AML-193 (cell line): ENCODE measurements at regions not wholly inside any gene's neighbourhood (a gene's known extent, or its start where the extent isn't known, plus 50 kb on each side); places are given as distances from the start of the nearest gene placed in this dataset.
A peak's percentile ranks its signal among the peaks of the same experiment; 100 is the strongest.
"Not testable (repeated sequence)": the region's sequence is repeated elsewhere in the genome, so short reads cannot be mapped to it uniquely, and the experiment has no call there.

Experiments used
- DNase-seq, 2 experiments: peaks; one replicate each; lab custom pipeline; 2025; lab: John Stamatoyannopoulos, UW

DNA sequence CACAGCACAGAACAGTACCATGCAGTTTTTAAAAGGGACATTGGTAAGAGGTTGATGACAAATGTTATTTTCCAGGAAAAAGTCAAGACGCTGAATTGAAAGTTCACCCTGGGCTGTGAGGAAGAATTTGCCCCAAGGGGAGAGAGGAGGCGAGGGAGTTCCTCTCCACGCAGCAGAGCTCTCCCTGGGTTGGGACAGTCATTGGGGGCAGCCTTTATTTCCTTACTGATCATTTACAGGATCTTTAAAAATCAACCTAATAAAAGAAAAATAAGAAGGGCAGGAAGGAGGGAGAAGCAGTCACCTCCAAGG, 49.9 kb upstream of the WNT7B start:
- no peak for DNase-seq

DNA sequence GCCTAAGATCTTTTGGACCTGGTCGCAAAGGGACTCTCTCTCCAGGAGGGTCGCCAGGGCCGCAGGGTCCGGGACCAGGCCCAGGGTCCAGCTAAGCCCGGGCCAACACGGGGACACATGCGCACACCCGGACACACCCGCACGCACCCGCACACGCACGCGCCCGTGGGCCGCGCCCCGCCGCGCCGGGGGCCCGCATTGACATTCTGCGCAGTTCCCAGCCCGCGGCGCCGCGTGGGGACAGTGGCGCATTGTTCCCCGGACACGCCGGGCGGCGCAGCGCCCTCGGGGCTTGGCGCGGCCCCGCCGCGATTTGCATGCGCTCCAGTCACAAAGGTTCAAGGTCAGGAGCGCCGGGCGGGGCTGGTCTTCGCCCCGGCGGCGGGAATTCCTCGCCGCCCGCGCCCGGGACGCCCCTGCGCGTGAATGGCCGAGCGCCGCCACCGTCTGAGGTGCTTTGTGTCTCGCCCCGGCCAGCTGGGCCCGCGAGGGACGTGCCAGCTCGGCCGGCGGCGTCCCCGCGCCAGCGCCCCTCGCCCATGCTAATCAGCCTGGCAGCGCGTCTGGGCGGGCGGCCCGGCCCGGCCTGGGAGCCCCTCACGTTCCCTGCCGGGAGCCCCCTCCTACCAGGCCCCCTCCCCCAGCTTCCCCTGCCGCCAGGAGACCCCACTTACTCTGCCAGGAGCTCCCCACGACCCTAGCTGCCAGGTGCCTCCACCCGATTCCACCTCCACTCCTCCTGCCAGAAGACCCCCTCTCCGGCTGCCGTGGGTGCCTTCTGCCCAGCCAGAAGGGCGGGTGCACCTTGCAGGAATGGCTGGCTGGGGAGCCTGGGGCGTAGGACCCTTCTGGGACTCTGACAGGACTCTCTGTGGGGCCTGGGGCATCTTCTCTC, 50.5 kb upstream of the WNT7B start:
- DNase-seq = no peak

DNA sequence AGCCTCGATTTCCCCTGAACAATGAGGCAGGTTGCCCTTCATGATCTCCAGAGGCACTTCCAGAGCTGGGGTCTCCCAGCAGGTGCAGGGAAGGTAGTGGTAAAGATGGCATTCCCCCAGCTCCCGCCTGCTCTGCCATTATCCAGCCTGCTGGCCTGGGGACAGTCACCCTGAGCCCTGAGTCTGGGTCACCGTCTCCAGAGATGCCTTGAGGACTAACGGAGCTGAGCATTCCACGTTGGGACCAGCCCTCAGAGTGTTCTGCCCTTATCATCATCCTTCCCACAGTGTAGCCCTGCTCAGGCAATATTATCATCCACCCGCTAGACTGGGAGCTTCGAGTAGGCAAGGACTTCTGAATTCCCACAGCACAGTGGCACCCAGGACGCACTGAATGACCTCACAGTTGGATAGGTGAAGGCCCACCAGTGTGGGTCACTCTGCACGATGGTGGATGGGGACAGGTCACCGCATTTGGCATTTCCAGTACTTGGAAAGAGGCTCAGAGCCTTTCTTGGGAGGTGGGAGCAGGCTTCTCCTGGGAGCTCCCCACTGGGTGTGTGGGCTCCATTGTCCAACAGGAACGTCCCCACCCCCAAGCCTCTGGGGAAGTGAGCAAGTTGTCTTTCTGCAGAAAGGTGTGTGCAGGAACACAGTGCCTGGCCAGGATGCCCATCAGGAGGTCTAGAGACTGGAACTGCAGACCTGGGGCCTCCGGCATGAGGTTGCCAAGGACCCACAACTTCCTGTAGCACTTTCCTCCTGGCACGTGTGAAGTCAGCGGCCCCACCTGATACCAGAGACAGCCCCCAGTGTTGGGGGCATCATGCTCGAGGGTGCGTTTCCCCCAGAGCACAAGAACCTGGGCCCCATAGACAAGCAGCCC, 51.4 kb upstream of the WNT7B start:
- DNase-seq = no peak

DNA sequence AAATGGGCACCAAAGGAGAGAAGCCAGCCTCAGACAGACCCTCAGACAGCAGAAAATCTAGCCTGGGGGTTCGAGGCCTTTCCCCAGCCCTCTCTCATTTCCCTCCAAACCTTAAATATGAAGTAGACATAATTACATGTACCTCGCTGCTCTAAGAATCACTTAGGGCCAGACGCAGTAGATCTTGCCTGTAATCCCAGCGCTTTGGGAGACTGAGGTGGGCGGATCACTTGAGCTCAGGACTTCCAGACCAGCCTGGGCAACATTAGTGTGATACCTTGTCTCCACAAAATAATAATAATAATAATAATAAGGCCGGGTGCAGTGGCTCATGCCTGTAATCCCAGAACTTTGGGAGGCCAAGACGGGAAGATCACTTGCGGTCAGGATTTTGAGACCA, 52.1 kb upstream of the WNT7B start:
- DNase-seq = no peak

DNA sequence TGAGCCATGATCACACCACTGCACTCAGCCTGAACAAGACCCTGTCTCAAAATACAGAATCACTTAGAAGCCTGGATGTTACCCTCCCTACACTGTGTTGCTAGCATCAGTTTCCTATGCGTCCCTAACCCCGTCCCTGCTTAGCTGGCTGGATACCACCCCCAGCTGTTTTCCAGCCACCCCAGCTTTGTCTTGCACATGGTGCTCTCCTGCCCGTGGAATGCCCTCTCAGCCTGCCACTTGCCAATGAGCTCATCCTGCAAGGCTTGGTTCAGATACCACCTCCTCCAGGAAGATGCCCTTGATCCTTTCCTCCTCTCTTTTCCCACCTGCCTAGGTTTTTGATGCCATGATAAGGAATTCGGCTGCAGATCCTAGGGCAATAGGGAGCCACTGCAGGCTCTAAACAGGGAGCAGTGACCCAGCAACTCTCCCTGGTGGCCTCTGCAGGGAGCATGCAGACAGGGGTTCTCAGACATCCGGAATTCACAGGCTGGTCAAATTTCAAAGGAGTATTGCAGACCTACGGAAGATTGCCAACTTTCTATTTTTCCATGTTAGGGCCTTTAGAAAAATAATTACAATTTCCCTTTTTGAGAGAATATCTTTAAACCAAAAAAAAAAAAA, 52.7 kb upstream of the WNT7B start:
- DNase-seq = no peak

DNA sequence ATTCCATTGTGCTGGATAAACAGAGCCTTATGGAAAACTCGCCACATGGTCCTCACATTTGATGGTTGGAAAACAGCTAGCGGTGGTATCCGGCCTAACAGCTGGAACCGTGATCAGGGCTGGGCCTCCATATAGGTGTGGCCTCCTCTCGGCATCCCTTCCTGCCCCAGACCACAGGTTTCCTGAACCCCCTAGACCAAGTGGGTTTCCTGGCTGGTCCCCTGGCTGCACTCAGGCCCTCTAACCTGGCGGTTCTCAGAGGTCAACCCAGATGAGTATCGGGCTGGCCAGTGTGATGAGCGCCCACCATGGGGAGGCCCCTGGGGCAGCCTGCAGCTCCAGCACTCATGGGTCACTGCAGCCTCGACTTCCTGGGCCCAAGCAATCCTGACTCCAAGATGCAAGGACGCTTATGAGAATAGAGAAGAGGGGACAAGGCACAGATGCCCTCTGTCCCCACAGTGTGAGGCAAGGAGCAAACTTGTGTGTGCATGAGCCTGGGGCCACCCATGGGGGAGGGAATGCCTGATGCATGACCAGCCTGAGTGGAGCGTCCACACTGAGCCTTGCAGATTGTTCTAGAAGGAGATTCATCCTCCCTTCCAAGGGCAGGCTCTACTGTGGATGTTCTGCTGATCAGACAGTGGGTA, 53.4 kb upstream of the WNT7B start:
- no peak for DNase-seq

DNA sequence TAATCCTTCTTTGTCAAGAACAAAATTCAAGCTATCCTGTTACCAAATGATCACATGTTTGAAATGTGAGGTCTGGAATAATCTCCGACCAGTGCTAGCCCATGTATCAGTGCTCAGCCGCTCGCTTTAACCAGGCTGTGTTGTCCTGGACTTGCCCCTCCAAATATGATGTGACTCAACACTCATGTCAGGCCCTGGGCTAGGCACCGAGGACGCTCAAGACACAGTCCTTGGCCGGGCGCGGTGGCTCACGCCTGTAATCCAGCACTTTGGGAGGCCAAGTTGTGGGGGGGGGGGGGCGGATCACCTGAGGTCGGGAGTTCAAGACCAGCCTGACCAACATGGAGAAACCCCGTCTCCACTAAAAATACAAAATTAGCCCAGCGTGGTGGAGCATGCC, 54.1 kb upstream of the WNT7B start:
- no peak for DNase-seq

DNA sequence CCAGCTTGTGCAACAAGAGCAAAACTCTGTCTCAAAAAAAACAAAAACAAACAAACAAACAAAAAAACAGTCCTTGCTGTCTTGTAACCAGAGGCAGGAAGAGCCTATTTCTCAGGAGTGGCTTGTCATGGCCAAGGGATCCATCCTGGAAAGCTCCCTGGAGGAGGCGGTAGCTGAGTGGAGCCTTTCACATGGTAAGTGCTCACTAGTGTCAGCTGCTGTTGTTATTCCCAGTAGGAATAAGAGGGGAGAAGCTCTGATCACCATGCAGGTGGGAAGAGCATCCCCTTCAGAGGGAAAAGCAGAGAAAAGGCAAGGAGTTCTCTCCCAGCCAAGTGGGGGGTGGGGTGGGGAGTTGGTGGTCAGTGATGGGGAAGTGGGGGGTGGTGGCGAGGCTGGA, 54.6 kb upstream of the WNT7B start:
- no peak for DNase-seq

DNA sequence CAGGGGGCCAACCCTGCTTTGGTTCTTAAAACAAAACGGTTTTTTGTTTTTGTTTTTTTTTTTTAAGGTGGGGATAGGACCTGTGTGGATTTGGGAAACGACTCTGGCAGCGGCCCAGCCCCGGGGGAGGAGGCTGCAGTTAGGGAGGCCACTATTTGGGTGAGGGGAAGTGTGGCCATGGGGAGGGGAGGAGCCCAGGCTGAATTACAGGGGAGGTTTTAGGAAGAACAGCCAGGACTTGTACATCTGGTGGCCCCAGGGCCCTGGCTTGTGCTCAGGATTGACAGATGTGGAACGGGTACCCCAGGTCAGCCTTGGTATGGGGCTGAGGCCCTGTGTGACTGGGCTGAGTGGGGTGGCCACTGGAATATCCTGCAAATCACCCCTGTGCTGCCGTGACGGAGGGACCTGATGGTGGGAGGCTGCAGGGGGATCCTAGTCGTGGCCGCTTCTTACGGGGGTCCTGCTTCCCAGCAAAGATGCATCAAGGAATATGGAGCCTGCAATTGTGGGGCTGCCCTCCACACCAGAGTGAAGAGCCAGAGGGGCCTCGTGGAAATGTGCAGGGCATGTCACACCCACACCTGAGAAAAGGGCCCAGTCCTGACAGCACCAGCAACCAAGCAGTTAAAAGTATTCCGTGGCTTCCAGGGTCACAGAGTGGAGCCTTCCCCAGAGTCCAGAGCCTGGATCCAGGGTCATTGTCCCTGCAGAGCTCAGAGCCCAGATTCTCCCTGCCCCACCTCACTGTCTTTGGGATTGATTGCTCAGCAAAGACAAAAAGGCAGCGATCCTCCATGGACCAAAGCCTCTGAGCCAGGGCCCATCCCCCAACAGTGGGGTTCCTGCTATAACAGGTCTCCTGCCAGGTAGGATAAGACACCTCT, 55.2 kb upstream of the WNT7B start:
- DNase-seq = no peak

DNA sequence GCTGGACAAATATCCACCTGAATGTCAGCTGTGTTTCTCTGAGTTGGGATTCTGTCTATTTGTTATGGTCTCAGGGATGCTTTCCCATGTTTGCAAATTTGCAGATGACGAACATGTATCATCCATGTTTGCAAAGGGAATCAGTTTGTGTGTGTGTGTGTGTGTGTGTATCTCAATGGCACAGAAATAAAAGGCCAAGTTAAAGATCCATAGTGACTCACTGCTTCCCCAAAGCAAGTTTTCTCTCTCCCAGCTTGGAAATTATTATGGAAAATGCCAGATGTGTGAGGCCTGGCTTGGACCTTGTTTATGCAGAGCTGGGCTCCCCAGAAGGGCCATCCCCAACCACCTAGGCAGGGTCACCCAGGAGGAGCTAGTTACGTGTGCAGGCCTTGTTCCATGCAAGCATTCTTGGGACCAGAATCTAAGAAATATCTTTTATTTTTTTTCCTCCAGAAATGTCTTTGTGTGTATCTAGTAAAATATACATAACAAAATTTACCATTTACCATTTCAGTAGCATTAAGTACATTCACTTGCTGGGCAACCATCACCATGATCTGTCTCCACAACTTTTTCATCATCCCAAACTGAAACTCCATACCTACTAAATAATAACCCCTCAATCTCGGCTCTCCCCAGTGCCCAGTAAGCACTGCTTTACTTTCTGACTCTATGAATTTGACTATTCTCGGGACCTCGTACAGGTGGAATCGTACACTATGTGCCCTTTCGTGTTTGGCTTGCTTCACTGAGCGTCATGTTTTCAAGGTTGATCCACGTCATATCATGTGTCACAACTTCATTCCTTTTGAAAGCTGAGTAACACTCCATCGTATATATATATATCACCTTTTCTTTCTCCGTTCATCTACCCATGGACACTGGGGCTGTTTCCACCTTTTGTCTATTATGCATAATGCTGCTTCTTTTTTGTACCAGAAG, 56.6 kb upstream of the WNT7B start:
- DNase-seq = no peak

DNA sequence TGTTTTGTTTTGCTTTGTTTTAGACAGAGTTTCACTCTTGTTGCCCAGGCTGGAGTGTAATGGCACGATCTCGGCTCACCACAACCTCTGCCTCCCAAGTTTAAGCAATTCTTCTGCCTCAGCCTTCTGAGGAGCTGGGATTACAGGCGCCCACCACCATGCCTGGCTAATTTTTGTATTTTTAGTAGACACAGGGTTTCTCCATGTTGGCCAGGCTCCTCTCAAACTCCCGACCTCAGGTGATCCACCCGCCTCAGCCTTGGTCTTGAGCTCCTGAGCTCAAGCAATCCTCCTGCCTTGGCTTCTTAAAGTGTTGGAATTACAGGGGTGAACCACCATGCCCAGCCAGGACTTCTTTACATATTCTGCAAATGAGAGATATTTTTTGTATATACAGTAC, 57.5 kb upstream of the WNT7B start:
- DNase-seq = not testable (repeated sequence)

DNA sequence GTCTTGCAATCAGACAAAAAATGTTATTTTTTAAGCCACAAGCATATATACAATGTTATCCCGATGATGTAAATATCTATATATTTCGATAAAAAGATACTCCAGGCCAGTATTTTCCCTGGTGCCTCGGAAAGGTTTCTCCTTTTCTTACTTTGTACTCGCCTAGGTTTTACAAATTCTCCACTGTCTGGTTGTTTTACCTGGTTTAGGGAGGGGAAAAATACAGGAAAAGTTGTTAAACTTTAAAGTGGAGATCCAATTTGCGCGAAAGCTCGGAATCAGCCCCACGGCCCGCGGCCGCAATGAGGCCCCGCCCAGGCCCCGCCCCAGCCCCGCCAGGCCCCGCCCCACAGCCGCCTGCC, 58.4 kb upstream of the WNT7B start:
- no peak for DNase-seq

DNA sequence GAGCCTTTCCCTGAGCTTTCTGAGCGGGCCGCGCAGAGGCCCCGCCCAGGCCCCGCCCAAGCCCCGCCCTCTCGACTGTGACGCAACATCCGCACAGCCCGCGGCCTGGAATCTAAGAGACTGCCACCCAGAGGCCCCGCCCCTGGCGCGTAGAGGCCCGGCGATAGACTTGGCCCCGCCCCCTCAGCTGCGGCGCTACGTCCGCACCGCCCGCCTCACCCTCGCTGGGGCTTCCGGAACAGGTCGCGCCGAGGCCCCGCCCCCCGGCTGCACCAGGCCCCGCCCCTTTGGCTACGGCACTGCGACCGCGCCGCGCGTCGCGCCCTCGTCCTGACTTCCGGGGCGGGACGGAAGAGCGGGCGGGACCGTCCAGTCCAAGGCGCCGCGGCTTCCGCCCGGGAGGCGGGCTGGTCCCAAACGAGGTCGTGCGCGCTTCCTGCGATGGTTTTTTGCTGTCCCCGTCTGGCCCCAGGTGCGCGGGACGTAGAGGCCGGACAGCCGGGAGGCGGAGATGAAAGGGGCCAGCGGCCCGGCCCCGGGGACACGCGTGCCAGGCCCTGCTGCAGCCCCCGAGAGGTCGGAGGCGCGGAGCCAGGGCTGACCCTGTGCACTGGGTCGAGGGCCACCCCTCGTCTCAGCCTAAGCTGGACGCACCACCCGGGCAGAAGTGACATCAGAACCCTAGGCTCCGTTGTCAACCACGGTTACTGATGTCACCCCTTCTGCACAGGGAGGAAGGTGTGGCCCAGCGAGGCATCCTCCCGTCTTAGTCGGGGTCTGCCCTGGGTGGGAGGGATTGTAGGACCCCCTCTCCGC, 59.0 kb upstream of the WNT7B start:
- DNase-seq = peak; percentile 96 to 97

DNA sequence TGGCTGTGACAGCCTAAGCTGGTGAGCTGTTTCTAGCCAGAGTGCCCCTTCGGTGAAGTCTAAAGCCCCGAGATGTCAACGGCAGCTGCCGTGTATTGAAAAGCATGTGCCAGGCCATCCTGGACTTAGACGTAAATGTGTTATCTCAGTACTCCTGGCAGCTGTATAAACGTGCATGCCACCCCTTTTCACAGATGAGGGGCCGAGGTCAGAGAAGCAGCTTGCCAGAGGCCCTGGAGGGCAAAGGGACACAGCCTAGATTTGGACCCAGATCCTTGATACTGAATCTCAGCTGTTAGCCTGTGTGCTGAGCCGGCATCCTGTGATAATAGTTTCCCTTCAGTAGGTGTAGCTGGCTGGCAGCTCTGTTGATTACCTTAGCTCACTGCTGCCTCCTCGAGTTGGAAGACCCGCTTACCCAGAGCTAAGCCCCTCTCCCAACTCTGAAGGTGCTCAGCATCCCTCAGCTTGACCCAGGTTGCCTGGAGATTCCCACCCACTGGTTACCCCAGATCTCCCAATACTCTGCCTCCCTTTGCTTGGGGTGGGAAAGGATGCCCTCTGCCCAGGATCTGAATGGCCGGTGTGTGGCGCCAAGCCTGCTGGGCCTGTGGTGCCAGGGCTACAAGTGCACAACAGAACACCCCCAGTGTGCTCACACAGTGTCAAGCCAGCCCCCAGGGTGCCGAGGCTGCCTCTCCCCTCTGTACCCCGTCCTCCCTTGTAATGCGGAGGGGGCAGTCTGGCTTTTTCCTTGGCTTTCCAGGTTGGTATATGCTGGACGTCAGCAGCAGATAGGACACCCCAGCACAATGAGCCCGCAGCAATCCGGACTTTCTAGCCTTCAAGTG, 59.8 kb upstream of the WNT7B start:
- DNase-seq = peak; percentile 49 to 55

DNA sequence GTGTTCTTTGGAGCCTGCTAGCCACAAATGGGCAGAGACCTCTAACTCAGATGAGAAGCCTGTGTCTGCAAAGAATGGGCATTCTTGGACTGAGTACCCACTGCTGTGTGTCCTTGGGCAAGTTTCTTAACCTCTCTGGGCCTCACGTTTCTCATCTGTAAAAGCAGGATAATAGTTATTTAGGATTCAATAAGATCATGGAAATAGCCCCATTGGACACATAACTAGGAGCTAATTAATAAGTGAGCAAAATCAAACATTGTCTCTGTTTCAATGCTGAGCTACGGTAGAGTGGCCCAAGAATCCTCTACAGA, 61.2 kb upstream of the WNT7B start:
- no peak for DNase-seq

DNA sequence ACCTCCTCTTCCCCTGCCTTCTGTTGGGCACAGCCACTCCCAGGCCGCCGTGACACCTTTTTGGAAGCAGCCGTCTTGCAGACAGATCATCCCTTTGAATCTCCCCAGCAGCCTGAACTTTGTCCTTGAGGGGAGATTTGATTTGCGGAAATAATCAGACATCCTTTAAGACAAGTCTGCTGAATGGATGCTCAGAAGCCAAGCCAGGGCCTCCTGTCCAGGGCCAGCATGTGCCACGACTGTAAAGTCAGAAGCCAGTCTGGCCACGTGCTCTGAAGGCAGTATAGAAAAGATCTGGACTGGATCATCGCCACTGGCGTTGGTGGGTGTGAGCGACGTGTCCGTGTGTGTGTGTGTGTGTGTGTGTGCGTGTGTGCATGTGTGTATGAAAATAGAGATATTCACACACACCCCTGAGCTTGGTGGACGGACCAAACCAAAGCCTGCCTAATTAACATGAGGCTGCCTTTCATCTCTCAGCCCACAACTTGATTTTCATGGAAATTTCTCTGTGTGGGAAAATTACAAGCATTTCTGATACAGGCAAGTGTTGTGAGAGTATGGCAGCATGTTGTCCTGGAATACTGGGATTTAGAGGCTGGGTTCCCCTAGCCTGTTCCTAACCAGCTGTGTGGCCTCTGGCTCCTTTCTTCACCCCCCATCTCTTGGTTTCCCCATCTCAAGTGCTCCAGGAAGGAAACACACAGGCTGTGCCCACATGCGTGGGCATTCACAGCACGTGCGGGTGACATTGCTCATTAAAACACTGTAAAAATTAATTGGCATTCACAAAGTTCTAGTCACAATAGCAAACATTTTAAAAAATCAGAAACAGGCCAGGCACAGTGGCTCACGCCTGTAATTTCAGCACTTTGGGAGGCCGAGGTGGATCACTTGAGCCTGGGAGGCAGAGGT, 61.8 kb upstream of the WNT7B start:
- no peak for DNase-seq

DNA sequence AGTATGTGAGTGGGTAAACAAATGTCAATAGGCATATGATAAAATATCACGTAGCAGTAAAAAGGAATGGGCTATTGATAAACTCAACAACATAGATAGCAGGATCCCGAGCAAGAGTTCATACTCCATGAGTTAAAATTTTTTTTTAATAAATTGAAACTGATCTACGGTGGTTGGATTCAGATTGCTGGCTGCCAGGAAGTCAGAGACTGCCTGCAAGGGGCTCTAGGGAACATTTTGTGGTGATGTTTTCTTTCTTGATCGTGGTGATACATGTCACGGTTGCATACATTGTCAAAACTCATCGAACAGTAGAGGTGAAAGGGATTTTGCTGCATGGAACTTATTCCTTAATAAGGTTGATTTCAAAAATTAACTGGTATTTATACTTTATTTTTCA, 62.6 kb upstream of the WNT7B start:
- DNase-seq = no peak
